GM19324 (cell line): ENCODE measurements at regions not wholly inside any gene's neighbourhood (a gene's known extent, or its start where the extent isn't known, plus 50 kb on each side); places are given as distances from the start of the nearest gene placed in this dataset.
"Not testable (repeated sequence)": the region's sequence is repeated elsewhere in the genome, so short reads cannot be mapped to it uniquely, and the experiment has no call there.

ENCODE experiments used
- ATAC-seq: cut with Tn5 transposase; IDR thresholded peaks from one replicate; pipeline ENCODE4 v1.9.1; 2021; ENCODE audit warnings: mild to moderate bottlenecking, moderate library complexity; ENCODE audit not compliant: unreplicated experiment, low FRiP score

DNA sequence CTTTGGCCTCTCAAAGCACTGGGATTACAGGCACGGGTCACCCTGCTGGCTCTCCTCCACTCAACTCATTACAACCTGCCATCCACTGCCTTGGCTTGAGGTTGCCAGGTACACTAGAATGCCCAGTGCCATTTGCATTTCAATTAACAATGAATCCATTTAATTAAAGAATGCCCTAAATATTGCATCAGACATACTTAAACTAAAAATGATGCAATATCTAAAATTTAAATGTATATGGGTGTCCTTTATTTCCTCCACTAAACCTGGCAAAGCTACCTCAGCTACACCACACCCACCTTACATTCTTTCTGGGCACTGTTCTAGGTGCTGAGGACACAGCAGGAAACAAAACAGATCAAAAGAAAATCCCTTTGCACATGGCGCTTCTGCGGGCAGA, 382.2 kb upstream of the ZFHX3 start:
- no peak for ATAC-seq

DNA sequence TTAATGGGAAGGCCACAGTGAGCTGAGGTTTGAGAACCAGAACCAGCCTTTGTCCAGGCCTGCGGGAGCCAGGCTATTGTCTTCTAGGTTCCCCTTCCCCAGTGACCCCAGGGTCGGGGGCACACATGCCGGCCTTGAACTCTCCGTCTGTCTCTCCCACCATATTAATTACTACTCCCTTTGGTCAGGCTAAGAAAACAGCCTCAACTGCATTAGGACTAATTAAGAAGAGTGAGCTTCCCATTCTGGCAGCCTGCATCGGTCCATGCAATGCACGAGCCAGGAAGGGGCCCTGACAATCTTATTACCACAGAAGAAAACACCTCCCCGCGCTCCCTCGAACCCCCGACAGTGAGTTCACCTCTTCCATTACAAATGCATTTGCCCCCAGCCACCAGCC, 380.2 kb upstream of the ZFHX3 start:
- ATAC-seq: no peak

- ATAC-seq: no peak
Observed at GRCh38 chr16:73427164-73427563, 379.2 kb upstream of the ZFHX3 start.

DNA sequence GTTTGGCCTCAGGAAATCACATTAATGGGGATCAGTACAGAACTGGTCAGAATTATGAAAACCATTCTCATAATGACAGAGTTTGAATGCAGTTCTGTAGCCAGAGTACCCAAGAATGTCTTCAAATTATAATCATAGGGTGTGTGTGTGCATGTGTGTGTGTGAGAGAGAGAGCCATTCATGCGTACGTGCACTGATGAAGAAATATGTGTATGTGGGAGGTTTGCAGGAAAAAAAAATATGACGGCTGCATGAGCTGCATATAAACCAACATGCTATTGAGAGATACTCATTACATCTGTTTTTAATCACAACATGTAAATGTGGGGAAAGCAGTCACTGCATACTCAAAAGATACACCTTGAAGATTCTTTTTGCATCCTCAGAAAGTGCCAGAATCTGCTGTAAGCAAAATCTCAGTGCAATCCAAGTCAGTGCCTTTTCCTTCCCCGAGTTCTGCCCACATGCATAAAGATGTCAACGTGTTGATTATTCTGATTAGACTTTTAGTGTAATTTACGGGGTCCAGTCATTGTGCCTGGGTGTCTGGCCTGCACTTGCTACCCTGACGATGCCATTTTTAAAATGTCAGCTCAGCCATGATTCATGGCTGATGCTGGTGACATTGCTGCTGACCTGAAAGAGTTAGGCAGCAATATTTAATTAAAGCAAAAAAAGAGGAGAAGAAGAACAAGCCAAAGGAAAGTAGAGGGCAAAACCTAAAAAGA, 378.7 kb upstream of the ZFHX3 start:
- ATAC-seq: no peak

GRCh38 chr16:73420676-73421075, 372.7 kb upstream of the ZFHX3 start:
- no peak for ATAC-seq

- no peak for ATAC-seq
Observed at GRCh38 chr16:73420244-73420643, 372.3 kb upstream of the ZFHX3 start.

GRCh38 chr16:73418691-73419090, 370.8 kb upstream of the ZFHX3 start:
- ATAC-seq: no peak

DNA sequence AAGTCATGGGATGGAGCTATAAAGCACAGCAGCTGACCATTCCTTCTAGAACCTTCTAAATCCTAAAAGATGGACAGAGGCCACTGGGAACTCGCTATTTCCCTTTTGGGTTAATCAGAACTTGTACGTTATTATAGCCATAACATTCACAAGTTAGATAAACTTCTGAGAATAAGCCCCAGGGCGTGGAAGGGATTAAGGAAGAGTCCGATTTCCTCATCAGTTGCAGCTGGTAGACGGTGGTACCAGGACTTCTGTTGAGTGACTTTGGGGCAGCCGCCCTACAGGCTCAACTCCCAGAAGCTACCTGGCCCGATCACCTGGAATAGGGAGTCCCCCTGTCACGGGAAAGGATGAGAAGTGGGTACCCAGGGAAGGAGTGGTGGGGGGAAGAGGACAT, 370.1 kb upstream of the ZFHX3 start:
- ATAC-seq: no peak

DNA sequence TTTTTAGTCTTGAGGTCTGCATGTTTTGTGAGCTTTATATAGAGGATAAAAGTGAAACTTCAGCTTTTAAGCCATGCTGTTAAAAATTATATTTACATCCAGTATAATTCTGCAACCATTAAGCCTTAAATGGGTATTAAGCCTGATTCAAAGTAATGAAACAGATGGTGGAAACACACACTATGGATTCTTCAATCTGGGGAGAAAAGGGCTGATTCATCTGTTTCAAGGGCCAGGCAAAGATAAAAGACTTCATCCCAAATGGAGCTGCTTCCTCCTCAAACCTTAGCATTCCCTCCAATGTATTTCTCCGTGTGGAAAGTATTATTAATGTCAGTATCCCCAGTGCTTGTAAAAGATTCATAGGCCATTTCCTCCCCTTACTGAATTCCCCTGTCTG, 367.4 kb upstream of the ZFHX3 start:
- ATAC-seq: no peak

DNA sequence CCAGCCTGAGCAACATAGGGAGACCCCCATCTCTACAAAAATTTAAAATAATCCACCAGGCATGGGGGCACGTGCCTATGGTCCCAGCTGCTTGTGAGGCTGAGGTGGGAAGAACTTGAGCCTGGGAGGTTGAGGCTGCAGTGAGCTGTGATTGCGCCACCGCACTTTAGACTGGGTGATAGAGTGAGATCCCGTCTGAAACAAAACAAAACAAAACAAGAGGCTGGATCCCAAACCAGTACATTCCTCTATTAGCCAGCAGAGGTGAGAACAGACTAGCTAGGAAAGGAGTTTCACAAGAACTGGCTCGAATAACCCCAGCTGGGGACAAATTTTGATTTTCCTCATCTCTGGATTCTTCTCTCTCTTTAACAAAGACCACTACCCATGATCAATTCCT, 366.7 kb upstream of the ZFHX3 start:
- no peak for ATAC-seq

DNA sequence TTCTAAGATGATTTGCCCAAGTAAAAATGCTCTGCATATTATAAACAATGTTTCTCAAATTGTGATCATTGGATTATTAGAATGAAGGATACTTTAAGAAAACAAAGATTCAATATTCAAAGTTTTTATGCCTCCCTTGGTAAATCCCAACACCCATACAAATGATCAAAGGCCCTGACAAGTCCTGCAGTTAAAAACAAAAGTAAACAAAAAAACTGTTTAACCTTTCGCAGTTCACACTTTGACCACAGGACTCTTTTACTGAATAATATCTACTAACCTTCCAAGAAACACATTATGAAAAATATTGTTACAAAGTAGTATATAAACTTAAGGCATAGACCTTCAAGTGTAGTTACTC, 365.9 kb upstream of the ZFHX3 start:
- no peak for ATAC-seq

DNA sequence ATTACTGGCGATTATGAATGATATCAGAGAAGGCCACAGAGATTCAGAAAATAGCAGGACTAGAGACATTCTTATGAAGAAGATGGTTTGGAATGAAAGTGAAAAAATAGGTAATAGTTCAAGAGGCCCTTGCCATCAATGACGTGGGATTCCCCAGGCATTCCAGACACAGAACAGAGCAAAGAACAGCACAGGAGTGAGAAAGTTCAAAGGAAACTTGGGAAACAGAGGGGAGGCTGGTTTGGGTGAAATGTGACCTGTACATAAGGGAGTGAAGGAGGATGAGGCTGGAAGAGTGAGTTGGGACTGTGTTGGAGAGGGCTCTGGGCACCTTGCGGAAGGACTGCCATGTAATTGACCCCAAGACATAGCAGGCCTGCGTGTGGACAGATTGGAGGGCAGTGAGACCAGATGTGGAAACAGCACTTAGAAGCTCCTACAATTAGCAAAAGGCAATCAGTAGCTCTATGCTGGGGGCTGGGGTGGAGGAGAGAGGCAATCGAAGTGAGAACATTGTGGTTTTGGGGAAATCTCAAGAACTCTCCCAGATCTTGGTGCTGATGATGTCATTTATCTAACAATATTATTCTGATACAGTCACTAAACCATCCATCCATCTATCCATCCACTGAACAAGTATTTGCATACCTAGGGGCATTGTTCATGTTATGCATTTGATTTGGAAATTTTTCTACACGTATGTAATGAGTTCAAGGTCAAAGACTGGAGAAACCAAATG, 365.3 kb upstream of the ZFHX3 start:
- no peak for ATAC-seq

- no peak for ATAC-seq
Observed at GRCh38 chr16:73412416-73412815, 364.5 kb upstream of the ZFHX3 start.

DNA sequence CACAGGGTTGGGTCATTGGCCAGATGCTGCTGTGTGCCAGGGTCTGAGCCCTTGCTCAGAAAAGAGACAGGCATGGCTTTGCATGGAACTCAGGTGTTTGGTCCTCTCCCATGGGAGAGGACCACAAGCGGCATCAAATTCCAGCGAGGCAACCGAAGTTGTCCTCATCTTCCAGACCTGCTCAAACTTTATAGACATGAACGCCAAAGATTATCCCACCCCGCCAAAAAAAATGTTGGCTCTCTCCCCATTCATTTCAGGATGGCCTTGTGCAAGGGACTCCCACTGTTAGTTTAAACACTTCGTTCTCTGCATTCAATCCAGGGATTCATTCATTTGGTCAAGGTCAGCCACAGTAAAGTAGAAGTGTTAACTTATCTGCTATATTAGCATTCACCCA, 360.8 kb upstream of the ZFHX3 start:
- ATAC-seq: no peak

DNA sequence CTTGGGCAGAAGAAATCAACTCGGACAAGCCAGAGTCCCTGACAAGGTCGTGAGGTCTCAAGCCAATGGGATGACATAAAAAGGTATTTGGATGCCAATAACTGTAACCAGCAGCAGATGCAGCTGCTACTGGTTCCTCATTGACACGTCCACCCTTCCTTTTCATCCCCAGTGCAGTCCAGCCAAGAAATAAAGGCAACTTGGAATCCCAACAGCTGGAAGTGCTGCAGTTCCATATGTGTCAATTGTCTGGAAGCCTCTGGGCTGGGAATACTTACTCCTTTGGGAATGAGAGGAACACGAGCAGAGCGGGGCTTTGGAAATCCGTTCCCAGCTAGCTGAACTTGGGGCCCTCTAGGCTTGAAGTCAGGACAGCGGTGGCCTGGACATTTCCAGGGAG, 360.4 kb upstream of the ZFHX3 start:
- no peak for ATAC-seq

- ATAC-seq: no peak
Observed at GRCh38 chr16:73405851-73406250, 357.9 kb upstream of the ZFHX3 start.

GRCh38 chr16:73404001-73404400, 356.1 kb upstream of the ZFHX3 start:
- no peak for ATAC-seq

- no peak for ATAC-seq
Observed at GRCh38 chr16:73403291-73403690, 355.4 kb upstream of the ZFHX3 start.

GRCh38 chr16:73400951-73401350, 353.0 kb upstream of the ZFHX3 start:
- no peak for ATAC-seq

DNA sequence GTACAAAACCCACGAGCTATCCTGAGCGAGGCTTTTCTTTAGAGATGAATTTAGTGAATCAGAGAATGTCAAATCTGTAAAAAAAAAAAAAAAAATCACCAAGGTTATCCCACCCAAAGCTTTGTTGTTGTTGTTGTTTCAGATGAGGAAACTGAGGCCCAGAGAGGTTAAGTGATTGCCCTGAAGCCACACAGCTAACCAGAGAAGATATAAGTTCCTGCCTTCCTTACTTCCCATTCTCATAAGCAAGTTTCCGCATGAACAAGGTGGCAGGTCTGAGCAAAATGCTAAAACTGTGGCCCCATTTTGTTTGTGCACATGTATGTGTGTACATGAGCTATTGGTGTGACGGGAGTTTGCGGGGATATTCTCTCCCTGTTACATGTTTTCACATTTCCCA, 352.1 kb upstream of the ZFHX3 start:
- ATAC-seq: no peak

GRCh38 chr16:73399486-73399885, 351.6 kb upstream of the ZFHX3 start:
- no peak for ATAC-seq

GRCh38 chr16:73398604-73399003, 350.7 kb upstream of the ZFHX3 start:
- ATAC-seq: not testable (repeated sequence)
